Peyer's patch (tissue), 4 donors: ENCODE measurements at regions not wholly inside any gene's neighbourhood (a gene's known extent, or its start where the extent isn't known, plus 50 kb on each side); places are given as distances from the start of the nearest gene placed in this dataset.

Experiments
- CTCF ChIP-seq, 6 experiments: fragments of 450-650 bp in 4 of 6; fragments of 200-600 bp in 2 of 6; sonication (generic) in 1 of 6; IDR thresholded peaks; one replicate each; pipeline ENCODE4 v1.5.1; 2017 to 2019; ENCODE audit warnings: antibody characterized with exemption in 6 of 6, mild to moderate bottlenecking in 3 of 6, moderate library complexity in 1 of 6
- POLR2A ChIP-seq, 2 donors: fragments of 450-650 bp; IDR thresholded peaks; one replicate each; pipeline ENCODE4 v1.5.1; 2017; ENCODE audit warnings: antibody characterized with exemption in 2 of 2, mild to moderate bottlenecking in 2 of 2, moderate library complexity in 2 of 2

- TF ChIP-seq CTCF (IDR thresholded peaks at IDR 0.05) (no peak), POLR2A (IDR thresholded peaks at IDR 0.05) (no peak)
These were observed 684.3 kb downstream of the QKI start for GRCh38 chr6:164098857-164099267.
